OCI-LY7 (cell line): ENCODE measurements at regions not wholly inside any gene's neighbourhood (a gene's known extent, or its start where the extent isn't known, plus 50 kb on each side); places are given as distances from the start of the nearest gene placed in this dataset.

ENCODE experiments used
- CTCF ChIP-seq: fragments of 200-600 bp; sonication (generic); conservative IDR thresholded peaks from 2 replicates; pipeline ENCODE4 v1.5.1; 2014; ENCODE audit warnings: mild to moderate bottlenecking, antibody characterized with exemption, low read length, moderate library complexity, mixed read lengths
- EZH2phosphoT487 ChIP-seq: fragments of 200-600 bp; sonication (generic); IDR thresholded peaks from 2 replicates; pipeline ENCODE4 v1.6.1; 2018; ENCODE audit warnings: low read depth, borderline replicate concordance, mild to moderate bottlenecking, mixed run types, antibody characterized with exemption, low read length, moderate library complexity, mixed read lengths

GRCh38 chr17:77864234-77865111 lies 94.0 kb upstream of the TNRC6C start:
- TF ChIP-seq CTCF (no peak), EZH2phosphoT487 (no peak)
